ENCODE measurements at regions not wholly inside any gene's neighbourhood (a gene's known extent, or its start where the extent isn't known, plus 50 kb on each side); places are given as distances from the start of the nearest gene placed in this dataset.

DNA sequence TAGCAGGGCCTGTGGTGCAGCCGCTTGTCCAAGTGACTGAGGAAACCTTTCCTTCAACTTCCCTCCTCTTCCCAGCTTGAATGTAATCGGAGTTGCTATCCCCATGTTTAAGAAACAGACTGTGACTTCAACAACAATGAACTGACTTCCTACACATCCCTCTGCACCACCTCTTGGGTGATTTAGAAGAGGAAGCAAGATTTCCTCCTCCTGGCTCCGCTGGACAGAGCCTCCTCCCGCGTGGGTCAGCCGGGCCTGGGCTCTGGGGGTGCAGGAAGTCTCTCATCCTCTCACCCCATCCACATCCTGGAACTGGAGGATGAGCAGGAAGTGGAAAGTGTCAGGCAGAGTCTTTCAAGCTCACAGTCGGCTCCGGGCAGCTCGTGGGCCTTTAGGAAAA lies 84.3 kb downstream of the GATA6 start:
- Histone ChIP-seq H3K4me1 (ENCODE audit: insufficient read depth) (no peaks in the 10 kb centered on the region), H3K36me3 (no peaks in the 10 kb centered on the region), H3K27ac (no peak overlapping the region), H3K27me3 (no peaks in the 10 kb centered on the region), H3K4me3 (no peak overlapping the region), H3K9me3 (no peaks in the 10 kb centered on the region)
- 43 to 57% (median 51%) methylated on average over 9 of the region's 9 CpGs for WGBS, 3 donors
- TF ChIP-seq POLR2A (IDR thresholded peaks at IDR 0.05) = no peak
- TF ChIP-seq EP300 (IDR thresholded peaks at IDR 0.05) = no peak
- TF ChIP-seq, protein P1, sequence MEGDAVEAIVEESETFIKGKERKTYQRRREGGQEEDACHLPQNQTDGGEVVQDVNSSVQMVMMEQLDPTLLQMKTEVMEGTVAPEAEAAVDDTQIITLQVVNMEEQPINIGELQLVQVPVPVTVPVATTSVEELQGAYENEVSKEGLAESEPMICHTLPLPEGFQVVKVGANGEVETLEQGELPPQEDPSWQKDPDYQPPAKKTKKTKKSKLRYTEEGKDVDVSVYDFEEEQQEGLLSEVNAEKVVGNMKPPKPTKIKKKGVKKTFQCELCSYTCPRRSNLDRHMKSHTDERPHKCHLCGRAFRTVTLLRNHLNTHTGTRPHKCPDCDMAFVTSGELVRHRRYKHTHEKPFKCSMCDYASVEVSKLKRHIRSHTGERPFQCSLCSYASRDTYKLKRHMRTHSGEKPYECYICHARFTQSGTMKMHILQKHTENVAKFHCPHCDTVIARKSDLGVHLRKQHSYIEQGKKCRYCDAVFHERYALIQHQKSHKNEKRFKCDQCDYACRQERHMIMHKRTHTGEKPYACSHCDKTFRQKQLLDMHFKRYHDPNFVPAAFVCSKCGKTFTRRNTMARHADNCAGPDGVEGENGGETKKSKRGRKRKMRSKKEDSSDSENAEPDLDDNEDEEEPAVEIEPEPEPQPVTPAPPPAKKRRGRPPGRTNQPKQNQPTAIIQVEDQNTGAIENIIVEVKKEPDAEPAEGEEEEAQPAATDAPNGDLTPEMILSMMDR (IDR thresholded peaks at IDR 0.05) = no peak
- intact Hi-C loops (cut with DNase I) = no loop called here
- no peak for DNase-seq

- TF ChIP-seq, protein P1 (IDR thresholded peaks at IDR 0.05) = no peak
- TF ChIP-seq EP300 (IDR thresholded peaks at IDR 0.05) (no peak), POLR2A (IDR thresholded peaks at IDR 0.05) (no peak)
- no peak for DNase-seq
- 61 to 69% (median 63%) methylated on average over 5 of the region's 5 CpGs for WGBS, 3 donors
- no peaks in the 10 kb centered on the region for H3K27me3 ChIP-seq
- H3K4me1 ChIP-seq (ENCODE audit: insufficient read depth) = no peaks in the 10 kb centered on the region
- H3K27ac ChIP-seq = no peak overlapping the region
- no peak overlapping the region for H3K4me3 ChIP-seq
- intact Hi-C loops (cut with DNase I) = no loop called here
- no peaks in the 10 kb centered on the region for H3K36me3 ChIP-seq
- no peaks in the 10 kb centered on the region for H3K9me3 ChIP-seq
These were observed 83.8 kb downstream of the GATA6 start for GRCh38 chr18:22253156-22253555.

Data from ovary (tissue), 7 donors.